ENCODE measurements at regions not wholly inside any gene's neighbourhood (a gene's known extent, or its start where the extent isn't known, plus 50 kb on each side); places are given as distances from the start of the nearest gene placed in this dataset.

DNA sequence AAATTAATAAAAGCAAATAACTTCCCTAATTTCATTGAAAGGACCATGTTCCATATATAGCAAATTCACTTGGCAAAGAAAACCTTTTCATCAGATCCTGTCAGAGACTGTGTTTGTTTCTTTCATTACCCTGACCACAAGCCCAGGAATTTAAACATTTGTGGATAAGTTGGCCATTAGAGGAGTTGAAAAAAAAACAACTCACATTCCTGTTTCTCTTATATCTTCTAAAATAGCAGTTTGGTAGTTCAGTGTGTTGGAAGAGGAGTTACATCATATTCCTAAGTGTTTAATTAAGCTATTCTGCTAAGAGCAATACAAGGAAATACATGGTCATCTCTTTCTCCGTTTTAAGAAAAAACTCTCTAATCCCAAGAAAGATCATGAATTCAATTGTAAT, 505.6 kb downstream of the TLE1 start:
- H4K20me1 ChIP-seq (ENCODE audit: control insufficient read depth, insufficient read depth): no peaks in the 10 kb centered on the region
- no peaks in the 10 kb centered on the region for H3K27me3 ChIP-seq (replicated peaks in 1 of 2; ENCODE audit: control insufficient read depth in 2 of 2, insufficient read depth in 2 of 2, low read length in 1 of 2)
- no peak overlapping the region for H2AFZ ChIP-seq (ENCODE audit: control insufficient read depth, low read depth, low read length)
- ChIA-PET RAD21 (ENCODE audit: unreplicated experiment) (no interaction called here), SMC1A (ENCODE audit: uncharacterized antibody, unreplicated experiment) (no interaction called here), POLR2A (no interaction called here), CTCF (no interaction called here)
- no peaks in the 10 kb centered on the region for H3K79me2 ChIP-seq (ENCODE audit: control insufficient read depth, insufficient read depth, low read length)
- ATAC-seq: no peak
- no peak overlapping the region for H3K4me2 ChIP-seq (ENCODE audit: control insufficient read depth, insufficient read depth)
- H3K36me3 ChIP-seq (ENCODE audit: control insufficient read depth in 2 of 2, insufficient read depth in 2 of 2, low read length in 1 of 2): no peaks in the 10 kb centered on the region
- FAIRE-seq: no peak
- 79% methylated on average over 1 of the region's 1 CpG for WGBS (ENCODE audit: insufficient coverage, insufficient replicate concordance, low lambda C conversion rate, missing lambda C conversion rate)
- TF ChIP-seq, protein P1, sequence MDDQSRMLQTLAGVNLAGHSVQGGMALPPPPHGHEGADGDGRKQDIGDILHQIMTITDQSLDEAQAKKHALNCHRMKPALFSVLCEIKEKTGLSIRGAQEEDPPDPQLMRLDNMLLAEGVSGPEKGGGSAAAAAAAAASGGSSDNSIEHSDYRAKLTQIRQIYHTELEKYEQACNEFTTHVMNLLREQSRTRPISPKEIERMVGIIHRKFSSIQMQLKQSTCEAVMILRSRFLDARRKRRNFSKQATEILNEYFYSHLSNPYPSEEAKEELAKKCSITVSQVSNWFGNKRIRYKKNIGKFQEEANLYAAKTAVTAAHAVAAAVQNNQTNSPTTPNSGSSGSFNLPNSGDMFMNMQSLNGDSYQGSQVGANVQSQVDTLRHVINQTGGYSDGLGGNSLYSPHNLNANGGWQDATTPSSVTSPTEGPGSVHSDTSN (IDR thresholded peaks at IDR 0.05; ENCODE audit: insufficient replicate concordance, low read depth, low read length): no peak
- TF ChIP-seq USF2 (IDR thresholded peaks at IDR 0.05; ENCODE audit: borderline replicate concordance, low read depth, low read length) (no peak), ASH2L (IDR thresholded peaks at IDR 0.05; ENCODE audit: borderline replicate concordance, low read depth) (no peak), TCF7 (IDR thresholded peaks at IDR 0.05; ENCODE audit: borderline replicate concordance) (no peak), RB1 (IDR thresholded peaks at IDR 0.05; ENCODE audit: borderline replicate concordance) (no peak), SP1 (IDR thresholded peaks at IDR 0.05; ENCODE audit: low read depth, low read length) (no peak), SREBF2 (IDR thresholded peaks at IDR 0.05; ENCODE audit: low read length) (no peak), CREB1 (IDR thresholded peaks at IDR 0.05; ENCODE audit: low read depth) (no peak), IKZF2 (IDR thresholded peaks at IDR 0.05) (no peak), RAD21 (IDR thresholded peaks at IDR 0.05; ENCODE audit: insufficient read depth, low read depth, low read length) (no peak), LARP7 (IDR thresholded peaks at IDR 0.05) (no peak), POU2F2 (IDR thresholded peaks at IDR 0.05; ENCODE audit: borderline replicate concordance, low read depth, low read length) (no peak), NFXL1 (IDR thresholded peaks at IDR 0.05; ENCODE audit: borderline replicate concordance) (no peak)
- TF ChIP-seq, protein P2, sequence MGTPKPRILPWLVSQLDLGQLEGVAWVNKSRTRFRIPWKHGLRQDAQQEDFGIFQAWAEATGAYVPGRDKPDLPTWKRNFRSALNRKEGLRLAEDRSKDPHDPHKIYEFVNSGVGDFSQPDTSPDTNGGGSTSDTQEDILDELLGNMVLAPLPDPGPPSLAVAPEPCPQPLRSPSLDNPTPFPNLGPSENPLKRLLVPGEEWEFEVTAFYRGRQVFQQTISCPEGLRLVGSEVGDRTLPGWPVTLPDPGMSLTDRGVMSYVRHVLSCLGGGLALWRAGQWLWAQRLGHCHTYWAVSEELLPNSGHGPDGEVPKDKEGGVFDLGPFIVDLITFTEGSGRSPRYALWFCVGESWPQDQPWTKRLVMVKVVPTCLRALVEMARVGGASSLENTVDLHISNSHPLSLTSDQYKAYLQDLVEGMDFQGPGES (IDR thresholded peaks at IDR 0.05): no peak
- TF ChIP-seq, protein P3, sequence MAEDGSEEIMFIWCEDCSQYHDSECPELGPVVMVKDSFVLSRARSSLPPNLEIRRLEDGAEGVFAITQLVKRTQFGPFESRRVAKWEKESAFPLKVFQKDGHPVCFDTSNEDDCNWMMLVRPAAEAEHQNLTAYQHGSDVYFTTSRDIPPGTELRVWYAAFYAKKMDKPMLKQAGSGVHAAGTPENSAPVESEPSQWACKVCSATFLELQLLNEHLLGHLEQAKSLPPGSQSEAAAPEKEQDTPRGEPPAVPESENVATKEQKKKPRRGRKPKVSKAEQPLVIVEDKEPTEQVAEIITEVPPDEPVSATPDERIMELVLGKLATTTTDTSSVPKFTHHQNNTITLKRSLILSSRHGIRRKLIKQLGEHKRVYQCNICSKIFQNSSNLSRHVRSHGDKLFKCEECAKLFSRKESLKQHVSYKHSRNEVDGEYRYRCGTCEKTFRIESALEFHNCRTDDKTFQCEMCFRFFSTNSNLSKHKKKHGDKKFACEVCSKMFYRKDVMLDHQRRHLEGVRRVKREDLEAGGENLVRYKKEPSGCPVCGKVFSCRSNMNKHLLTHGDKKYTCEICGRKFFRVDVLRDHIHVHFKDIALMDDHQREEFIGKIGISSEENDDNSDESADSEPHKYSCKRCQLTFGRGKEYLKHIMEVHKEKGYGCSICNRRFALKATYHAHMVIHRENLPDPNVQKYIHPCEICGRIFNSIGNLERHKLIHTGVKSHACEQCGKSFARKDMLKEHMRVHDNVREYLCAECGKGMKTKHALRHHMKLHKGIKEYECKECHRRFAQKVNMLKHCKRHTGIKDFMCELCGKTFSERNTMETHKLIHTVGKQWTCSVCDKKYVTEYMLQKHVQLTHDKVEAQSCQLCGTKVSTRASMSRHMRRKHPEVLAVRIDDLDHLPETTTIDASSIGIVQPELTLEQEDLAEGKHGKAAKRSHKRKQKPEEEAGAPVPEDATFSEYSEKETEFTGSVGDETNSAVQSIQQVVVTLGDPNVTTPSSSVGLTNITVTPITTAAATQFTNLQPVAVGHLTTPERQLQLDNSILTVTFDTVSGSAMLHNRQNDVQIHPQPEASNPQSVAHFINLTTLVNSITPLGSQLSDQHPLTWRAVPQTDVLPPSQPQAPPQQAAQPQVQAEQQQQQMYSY (CRISPR knock-in tag; IDR thresholded peaks at IDR 0.05): no peak
- no peak overlapping the region for H3K27ac ChIP-seq (ENCODE audit: control insufficient read depth, insufficient read depth)
- in situ Hi-C loops (cut with MboI): no loop called here
- no peaks in the 10 kb centered on the region for H3K9me3 ChIP-seq (replicated peaks; ENCODE audit: control insufficient read depth, insufficient read depth, low read length)
- H3K9ac ChIP-seq (ENCODE audit: control insufficient read depth, insufficient read depth, low read length): no peak overlapping the region
- no peak overlapping the region for H3K4me3 ChIP-seq
- intact Hi-C loops (cut with micrococcal nuclease; ENCODE audit: unreplicated experiment): no loop called here
- no peak for DNase-seq (ENCODE audit: low read depth, low spot score)
- BruUV-seq (replicated peaks): no TSS peak
- no peaks in the 10 kb centered on the region for H3K4me1 ChIP-seq (ENCODE audit: control insufficient read depth, insufficient read depth, low read length)

Data from GM12878 (cell line).